Tibial nerve (tissue), 4 donors: ENCODE measurements at regions not wholly inside any gene's neighbourhood (a gene's known extent, or its start where the extent isn't known, plus 50 kb on each side); places are given as distances from the start of the nearest gene placed in this dataset.

Source experiments
- DNase-seq, 2 donors: peaks; one replicate each; pipeline ENCODE4 v3.0.0-alpha.2; 2019; ENCODE audit warnings: low spot score in 2 of 2
- H3K27ac ChIP-seq, 4 donors: fragments of 200-600 bp; sonication (generic) in 3 of 4; one replicate each; pipeline ENCODE4 v1.5.1; 2017 to 2019; ENCODE audit warnings: mild to moderate bottlenecking in 1 of 4
- H3K27me3 ChIP-seq, 2 donors: fragments of 200-600 bp; sonication (generic) in 1 of 2; one replicate each; pipeline versions ENCODE4 v1.5.1 to v1.6.0; 2017 to 2019
- H3K36me3 ChIP-seq, 3 donors: fragments of 200-600 bp; sonication (generic); one replicate each; pipeline ENCODE4 v1.5.1; 2018 to 2019
- H3K4me1 ChIP-seq, 4 donors: fragments of 200-600 bp; sonication (generic) in 3 of 4; one replicate each; pipeline ENCODE4 v1.5.1; 2017 to 2019
- H3K4me3 ChIP-seq, 4 donors: fragments of 200-600 bp; sonication (generic) in 3 of 4; one replicate each; pipeline ENCODE4 v1.5.1; 2017 to 2019; ENCODE audit warnings: mild to moderate bottlenecking in 1 of 4, moderate library complexity in 1 of 4
- H3K9me3 ChIP-seq, 4 donors: fragments of 200-600 bp; sonication (generic) in 3 of 4; one replicate each; pipeline ENCODE4 v1.5.1; 2017 to 2019
- CTCF ChIP-seq, 5 experiments: fragments of 200-600 bp in 3 of 5; fragments of 450-650 bp in 2 of 5; sonication (generic) in 3 of 5; IDR thresholded peaks; one replicate each; pipeline ENCODE4 v1.5.1; 2016 to 2019; ENCODE audit warnings: antibody characterized with exemption in 5 of 5, mild to moderate bottlenecking in 3 of 5, moderate library complexity in 2 of 5
- EP300 ChIP-seq, 2 donors: sonication (generic); formaldehyde crosslinking; IDR thresholded peaks; one replicate each; pipeline ENCODE4 v1.6.1; 2017; ENCODE audit warnings: antibody characterized with exemption in 2 of 2, mild to moderate bottlenecking in 1 of 2
- POLR2A ChIP-seq, 2 donors: fragments of 450-650 bp; IDR thresholded peaks; one replicate each; pipeline ENCODE4 v1.6.1; 2017; ENCODE audit warnings: antibody characterized with exemption in 2 of 2, mild to moderate bottlenecking in 2 of 2, moderate library complexity in 2 of 2
- WGBS, 2 donors: methylation state at CpG; one replicate each; pipeline ENCODE4 v1.1.5; 2018; 5-methylcytosine and 5-hydroxymethylcytosine counted together

GRCh38 chr1:67626090-67626860, 58.7 kb upstream of the GADD45A start:
- no peaks in the 10 kb centered on the region for H3K27me3 ChIP-seq
- TF ChIP-seq EP300 (IDR thresholded peaks at IDR 0.05) (no peak), POLR2A (IDR thresholded peaks at IDR 0.05) (no peak), CTCF (IDR thresholded peaks at IDR 0.05) (no peak)
- 83 to 84% methylated on average over 4 of the region's 4 CpGs for WGBS, 2 donors

GRCh38 chr1:67626861-67627235, 58.2 kb upstream of the GADD45A start:
- Histone ChIP-seq H3K27me3 (no peaks in the 10 kb centered on the region), H3K4me1 (peaks cover 0 to 13% (median 0%) of the 10 kb centered on the region in 4 donors), H3K4me3 (no peak overlapping the region), H3K27ac (no peak overlapping the region), H3K36me3 (no peaks in the 10 kb centered on the region), H3K9me3 (no peaks in the 10 kb centered on the region)
- DNase-seq = no peak
- 83 to 96% methylated on average over 1 of the region's 1 CpG for WGBS, 2 donors
- TF ChIP-seq CTCF (IDR thresholded peaks at IDR 0.05) (no peak), EP300 (IDR thresholded peaks at IDR 0.05) (no peak), POLR2A (IDR thresholded peaks at IDR 0.05) (no peak)

More at GRCh38 chr1:67626090-67626860, 58.7 kb upstream of the GADD45A start:
- Histone ChIP-seq H3K4me1 (peaks cover 0 to 13% (median 0%) of the 10 kb centered on the region in 4 donors), H3K9me3 (no peaks in the 10 kb centered on the region), H3K4me3 (no peak overlapping the region), H3K36me3 (no peaks in the 10 kb centered on the region), H3K27ac (no peak overlapping the region)
- DNase-seq = no peak

GRCh38 chr1:67627336-67627735, 57.7 kb upstream of the GADD45A start:
- Histone ChIP-seq H3K27me3 (no peaks in the 10 kb centered on the region), H3K27ac (no peak overlapping the region), H3K4me1 (peaks cover 0 to 13% (median 0%) of the 10 kb centered on the region in 4 donors), H3K9me3 (no peaks in the 10 kb centered on the region), H3K4me3 (no peak overlapping the region), H3K36me3 (no peaks in the 10 kb centered on the region)
- 81 to 92% methylated on average over 3 of the region's 3 CpGs for WGBS, 2 donors
- DNase-seq = no peak
- TF ChIP-seq POLR2A (IDR thresholded peaks at IDR 0.05) (no peak), CTCF (IDR thresholded peaks at IDR 0.05) (no peak), EP300 (IDR thresholded peaks at IDR 0.05) (no peak)

- Histone ChIP-seq H3K27me3 (no peaks in the 10 kb centered on the region), H3K9me3 (no peaks in the 10 kb centered on the region), H3K36me3 (no peaks in the 10 kb centered on the region), H3K27ac (no peak overlapping the region), H3K4me3 (no peak overlapping the region), H3K4me1 (peaks cover 0 to 13% (median 0%) of the 10 kb centered on the region in 4 donors)
- 91 to 95% methylated on average over 5 of the region's 5 CpGs for WGBS, 2 donors
- no peak for DNase-seq
- TF ChIP-seq POLR2A (IDR thresholded peaks at IDR 0.05) (no peak), CTCF (IDR thresholded peaks at IDR 0.05) (no peak), EP300 (IDR thresholded peaks at IDR 0.05) (no peak)
Observed at GRCh38 chr1:67627906-67628305, 57.1 kb upstream of the GADD45A start.

- no peaks in the 10 kb centered on the region for H3K9me3 ChIP-seq
- H3K36me3 ChIP-seq = no peaks in the 10 kb centered on the region
- no peak overlapping the region for H3K4me3 ChIP-seq
- WGBS, 2 donors = 73 to 80% methylated on average over 1 of the region's 1 CpG
- H3K4me1 ChIP-seq = peaks cover 0 to 13% (median 0%) of the 10 kb centered on the region in 4 donors
- H3K27ac ChIP-seq = peak overlapping the region in 2 of 4 donors; percentile 6 to 8
- DNase-seq = no peak
- TF ChIP-seq EP300 (IDR thresholded peaks at IDR 0.05) (no peak), POLR2A (IDR thresholded peaks at IDR 0.05) (no peak), CTCF (IDR thresholded peaks at IDR 0.05) (no peak)
- no peaks in the 10 kb centered on the region for H3K27me3 ChIP-seq
Observed at GRCh38 chr1:67629370-67630075, 55.5 kb upstream of the GADD45A start.
